SK-N-SH treated with all-trans-retinoic acid at 6 μM for 48 hours (cell line): ENCODE measurements at regions not wholly inside any gene's neighbourhood (a gene's known extent, or its start where the extent isn't known, plus 50 kb on each side); places are given as distances from the start of the nearest gene placed in this dataset.
"Not testable (repeated sequence)": the region's sequence is repeated elsewhere in the genome, so short reads cannot be mapped to it uniquely, and the experiment has no call there.

Experiments
- ATAC-seq: fragments of 200-7000 bp; cut with Tn5 transposase; 3 replicates; pipeline ENCODE4 v1.9.1; 2020; ENCODE audit warnings: mild to moderate bottlenecking, moderate library complexity
- ARNTL ChIP-seq: fragments of 450-650 bp; formaldehyde crosslinking; IDR thresholded peaks from 2 replicates; pipeline ENCODE4 v1.5.0; 2020; ENCODE audit warnings: low read depth, mild to moderate bottlenecking, moderate library complexity, borderline replicate concordance
- BACH2 ChIP-seq: fragments of 250-450 bp; sonication (Bioruptor Pico); IDR thresholded peaks from 2 replicates; pipeline ENCODE4 v1.9.0; 2021; ENCODE audit warnings: mild to moderate bottlenecking, borderline replicate concordance
- CREB5 ChIP-seq: fragments of 250-450 bp; sonication (Bioruptor Pico); IDR thresholded peaks from 2 replicates; pipeline ENCODE4 v1.5.1; 2020; ENCODE audit warnings: low read depth, mild to moderate bottlenecking, moderate library complexity
- CSRNP3 ChIP-seq: fragments of 250-450 bp; sonication (Bioruptor Pico); IDR thresholded peaks from 2 replicates; pipeline ENCODE4 v1.5.1; 2021; ENCODE audit warnings: mild to moderate bottlenecking, moderate library complexity
- GLIS3 ChIP-seq: fragments of 250-450 bp; sonication (Bioruptor Pico); IDR thresholded peaks from 2 replicates; pipeline ENCODE4 v1.5.0; 2020; ENCODE audit warnings: mild to moderate bottlenecking, moderate library complexity
- ISL1 ChIP-seq: fragments of 250-450 bp; sonication (Bioruptor Pico); IDR thresholded peaks from 2 replicates; pipeline ENCODE4 v2.1.2; 2022; ENCODE audit warnings: mild to moderate bottlenecking, moderate library complexity
- OSR1 ChIP-seq: fragments of 250-450 bp; sonication (Bioruptor Pico); IDR thresholded peaks from 2 replicates; pipeline ENCODE4 v1.8.0; 2022; ENCODE audit warnings: moderate library complexity, mild to moderate bottlenecking, inconsistent platforms
- PATZ1 ChIP-seq: fragments of 250-450 bp; sonication (Bioruptor Pico); IDR thresholded peaks from 2 replicates; pipeline ENCODE4 v1.8.0; 2020; ENCODE audit warnings: mild to moderate bottlenecking, moderate library complexity, borderline replicate concordance
- POU6F1 ChIP-seq: fragments of 250-450 bp; sonication (Bioruptor Pico); IDR thresholded peaks from 2 replicates; pipeline ENCODE4 v1.8.0; 2021; ENCODE audit warnings: low read depth, mild to moderate bottlenecking, moderate library complexity, borderline replicate concordance
- PPARA ChIP-seq: fragments of 250-450 bp; sonication (Bioruptor Pico); IDR thresholded peaks from 2 replicates; pipeline ENCODE4 v1.5.0; 2020; ENCODE audit warnings: mild to moderate bottlenecking, borderline replicate concordance
- RARB ChIP-seq: fragments of 250-450 bp; sonication (Bioruptor Pico); IDR thresholded peaks from 2 replicates; pipeline ENCODE4 v1.8.0; 2021; ENCODE audit warnings: mild to moderate bottlenecking, moderate library complexity
- SNAI2 ChIP-seq: fragments of 250-450 bp; sonication (Bioruptor Pico); IDR thresholded peaks from 2 replicates; pipeline ENCODE4 v1.5.0; 2020; ENCODE audit warnings: mild to moderate bottlenecking, moderate library complexity
- TCF4 ChIP-seq: fragments of 250-450 bp; sonication (Bioruptor Pico); IDR thresholded peaks from 2 replicates; pipeline ENCODE4 v1.8.0; 2021; ENCODE audit warnings: mild to moderate bottlenecking, moderate library complexity, borderline replicate concordance
- TOX ChIP-seq: fragments of 250-450 bp; sonication (Bioruptor Pico); IDR thresholded peaks from 2 replicates; pipeline ENCODE4 v1.8.0; 2021; ENCODE audit warnings: mild to moderate bottlenecking, moderate library complexity, borderline replicate concordance
- TSHZ2 ChIP-seq: fragments of 250-450 bp; sonication (Bioruptor Pico); IDR thresholded peaks from 2 replicates; pipeline ENCODE4 v1.5.0; 2020; ENCODE audit warnings: mild to moderate bottlenecking, moderate library complexity
- ZC3H10 ChIP-seq: fragments of 250-450 bp; sonication (Bioruptor Pico); IDR thresholded peaks from 2 replicates; pipeline ENCODE4 v1.5.1; 2021; ENCODE audit warnings: mild to moderate bottlenecking, moderate library complexity
- ZFP3 ChIP-seq: fragments of 250-450 bp; sonication (Bioruptor Pico); IDR thresholded peaks from 2 replicates; pipeline ENCODE4 v1.5.0; 2020; ENCODE audit warnings: mild to moderate bottlenecking, moderate library complexity
- ZFP30 ChIP-seq: fragments of 450-650 bp; formaldehyde crosslinking; IDR thresholded peaks from 2 replicates; pipeline ENCODE4 v1.5.0; 2022; ENCODE audit warnings: mild to moderate bottlenecking, moderate library complexity
- ZNF70 ChIP-seq: fragments of 450-650 bp; formaldehyde crosslinking; IDR thresholded peaks from 2 replicates; pipeline ENCODE4 v1.5.0; 2020; ENCODE audit warnings: mild to moderate bottlenecking, moderate library complexity
- ZNF8 ChIP-seq: fragments of 450-650 bp; formaldehyde crosslinking; IDR thresholded peaks from 2 replicates; pipeline ENCODE4 v1.5.0; 2020; ENCODE audit warnings: mild to moderate bottlenecking, moderate library complexity

- TF ChIP-seq ZNF70 (CRISPR knock-in tag) (no peak), CREB5 (CRISPR knock-in tag) (no peak), ZC3H10 (no peak), POU6F1 (CRISPR knock-in tag) (no peak), GLIS3 (CRISPR knock-in tag) (no peak), PATZ1 (no peak)
- TF ChIP-seq, all 23 proteins: peak for 0
Measured at GRCh38 chr1:56249234-56249633, 330.1 kb downstream of the PLPP3 start (continued).

GRCh38 chr1:56248138-56248537, 331.2 kb downstream of the PLPP3 start:
- ATAC-seq, result no peak
- no peak for TF ChIP-seq ZFP30 (CRISPR knock-in tag)

GRCh38 chr1:56246726-56247125, 332.6 kb downstream of the PLPP3 start:
- not testable (repeated sequence) for ATAC-seq

GRCh38 chr1:56240400-56240799, 339.0 kb downstream of the PLPP3 start:
- ATAC-seq, result no peak
- TF ChIP-seq ISL1 (CRISPR knock-in tag) (0 out of 2 replicates have a peak, but pooled peaks have one; percentile 18), CSRNP3 (CRISPR knock-in tag) (no peak)

GRCh38 chr1:56237491-56238064, 341.8 kb downstream of the PLPP3 start:
- ATAC-seq, result no peak
- no peak for TF ChIP-seq CSRNP3 (CRISPR knock-in tag)
- TF ChIP-seq ZFP30 (CRISPR knock-in tag), result no peak
- TF ChIP-seq GLIS3 (CRISPR knock-in tag), result no peak
- no peak for TF ChIP-seq OSR1 (CRISPR knock-in tag)
- no peak for TF ChIP-seq ISL1 (CRISPR knock-in tag)
- TF ChIP-seq TOX, result no peak
- TF ChIP-seq RARB (CRISPR knock-in tag), result no peak
- no peak for TF ChIP-seq ZNF70 (CRISPR knock-in tag)
- no peak for TF ChIP-seq ZNF8 (CRISPR knock-in tag)
- TF ChIP-seq PPARA (CRISPR knock-in tag), result no peak
- TF ChIP-seq BACH2 (CRISPR knock-in tag), result no peak
- TF ChIP-seq ZFP3 (CRISPR knock-in tag), result no peak
- no peak for TF ChIP-seq ZC3H10
- no peak for TF ChIP-seq PATZ1
- TF ChIP-seq TSHZ2 (CRISPR knock-in tag), result no peak
- TF ChIP-seq TCF4, result no peak
- no peak for TF ChIP-seq SNAI2
- no peak for TF ChIP-seq ARNTL (CRISPR knock-in tag)
